Activated naive CD4-positive, alpha-beta T cell treated with anti-CD3 and anti-CD28 coated beads for 36 hours (primary cell): ENCODE measurements at regions not wholly inside any gene's neighbourhood (a gene's known extent, or its start where the extent isn't known, plus 50 kb on each side); places are given as distances from the start of the nearest gene placed in this dataset.

ENCODE experiments used
- CTCF ChIA-PET: fragments of 350-600 bp; sonication (Branson Sonifier 250); formaldehyde crosslinking; loops from one replicate; lab custom pipeline; 2021; ENCODE audit warnings: antibody characterized with exemption; lab: Charles Lee
- DNase-seq: peaks from one replicate; pipeline ENCODE4 v3.0.0-alpha.2; 2020
- H3K27ac Mint-ChIP-seq: one replicate; pipeline ENCODE4 v1.8.0; 2021; ENCODE audit warnings: mild to moderate bottlenecking, mixed read lengths
- H3K27me3 Mint-ChIP-seq: one replicate; pipeline ENCODE4 v1.8.0; 2021; ENCODE audit warnings: low read depth, mixed read lengths
- H3K36me3 Mint-ChIP-seq: one replicate; pipeline ENCODE4 v1.8.0; 2021; ENCODE audit warnings: low read depth, mixed read lengths
- H3K4me1 Mint-ChIP-seq: one replicate; pipeline ENCODE4 v1.8.0; 2021; ENCODE audit warnings: low read depth, mixed read lengths
- H3K4me3 Mint-ChIP-seq: one replicate; pipeline ENCODE4 v1.8.0; 2021; ENCODE audit warnings: mild to moderate bottlenecking, moderate library complexity, mixed read lengths
- H3K9me3 Mint-ChIP-seq: one replicate; pipeline ENCODE4 v1.8.0; 2021; ENCODE audit warnings: mixed read lengths
- intact Hi-C: fragments of 100-400 bp; cut with micrococcal nuclease; formaldehyde crosslinking; loops from one replicate; pipeline ENCODE4 v1.15.1; 2023

GRCh38 chr2:221836095-221836494 lies 264.0 kb upstream of the EPHA4 start:
- no peak overlapping the region for H3K27ac Mint-ChIP-seq
- no peak for DNase-seq
- intact Hi-C loops = no loop called here
- H3K4me3 Mint-ChIP-seq = no peak overlapping the region
- no peaks in the 10 kb centered on the region for H3K27me3 Mint-ChIP-seq
- H3K4me1 Mint-ChIP-seq = no peaks in the 10 kb centered on the region
- H3K9me3 Mint-ChIP-seq = peaks cover 1% of the 10 kb centered on the region
- CTCF ChIA-PET = interaction anchor here (0.6 kb wide), 1 partner anchor 1843 kb away, joined by 4 read pairs; no protein-coding TSS in a partner anchor
- no peaks in the 10 kb centered on the region for H3K36me3 Mint-ChIP-seq

- H3K27me3 Mint-ChIP-seq = no peaks in the 10 kb centered on the region
- DNase-seq = no peak
- intact Hi-C loops = no loop called here
- no peak overlapping the region for H3K27ac Mint-ChIP-seq
- CTCF ChIA-PET = no interaction called here
- H3K9me3 Mint-ChIP-seq = peaks cover 1% of the 10 kb centered on the region
- no peak overlapping the region for H3K4me3 Mint-ChIP-seq
- H3K36me3 Mint-ChIP-seq = no peaks in the 10 kb centered on the region
- H3K4me1 Mint-ChIP-seq = no peaks in the 10 kb centered on the region
Observed at GRCh38 chr2:221833966-221834365, 261.9 kb upstream of the EPHA4 start.

- CTCF ChIA-PET = interaction anchor here (0.7 kb wide), 1 partner anchor 459 kb away, joined by 3 read pairs; no protein-coding TSS in a partner anchor
- intact Hi-C loops = no loop called here
- no peak for DNase-seq
- Mint-ChIP-seq H3K36me3 (no peaks in the 10 kb centered on the region), H3K4me1 (no peaks in the 10 kb centered on the region), H3K27me3 (no peaks in the 10 kb centered on the region), H3K9me3 (peaks cover 1% of the 10 kb centered on the region), H3K4me3 (no peak overlapping the region), H3K27ac (no peak overlapping the region)
Observed at GRCh38 chr2:221831051-221831450, 258.9 kb upstream of the EPHA4 start.

GRCh38 chr2:221822416-221822815 lies 250.3 kb upstream of the EPHA4 start:
- no peaks in the 10 kb centered on the region for H3K36me3 Mint-ChIP-seq
- CTCF ChIA-PET = no interaction called here
- H3K4me1 Mint-ChIP-seq = no peaks in the 10 kb centered on the region
- no peaks in the 10 kb centered on the region for H3K9me3 Mint-ChIP-seq
- no peaks in the 10 kb centered on the region for H3K27me3 Mint-ChIP-seq
- H3K4me3 Mint-ChIP-seq = no peak overlapping the region
- no peak for DNase-seq
- no peak overlapping the region for H3K27ac Mint-ChIP-seq
- intact Hi-C loops = no loop called here

GRCh38 chr2:221818616-221819320 lies 246.7 kb upstream of the EPHA4 start:
- Mint-ChIP-seq H3K9me3 (no peaks in the 10 kb centered on the region), H3K4me1 (no peaks in the 10 kb centered on the region), H3K27me3 (peaks cover 3% of the 10 kb centered on the region), H3K36me3 (no peaks in the 10 kb centered on the region), H3K4me3 (no peak overlapping the region), H3K27ac (no peak overlapping the region)
- CTCF ChIA-PET = no interaction called here
- intact Hi-C loops = no loop called here
- no peak for DNase-seq

- CTCF ChIA-PET = no interaction called here
- no peaks in the 10 kb centered on the region for H3K4me1 Mint-ChIP-seq
- DNase-seq = no peak
- H3K4me3 Mint-ChIP-seq = no peak overlapping the region
- H3K9me3 Mint-ChIP-seq = no peaks in the 10 kb centered on the region
- no peaks in the 10 kb centered on the region for H3K36me3 Mint-ChIP-seq
- intact Hi-C loops = no loop called here
- H3K27ac Mint-ChIP-seq = no peak overlapping the region
- H3K27me3 Mint-ChIP-seq = peaks cover 3% of the 10 kb centered on the region
Observed at GRCh38 chr2:221817878-221818277, 245.8 kb upstream of the EPHA4 start.

- intact Hi-C loops = no loop called here
- no peak for DNase-seq
- Mint-ChIP-seq H3K9me3 (no peaks in the 10 kb centered on the region), H3K36me3 (no peaks in the 10 kb centered on the region), H3K4me1 (no peaks in the 10 kb centered on the region), H3K27me3 (peaks cover 3% of the 10 kb centered on the region), H3K27ac (no peak overlapping the region), H3K4me3 (no peak overlapping the region)
- CTCF ChIA-PET = no interaction called here
Observed at GRCh38 chr2:221817052-221817451, 244.9 kb upstream of the EPHA4 start.

GRCh38 chr2:221816566-221816965 lies 244.5 kb upstream of the EPHA4 start:
- no peaks in the 10 kb centered on the region for H3K36me3 Mint-ChIP-seq
- intact Hi-C loops = no loop called here
- H3K27me3 Mint-ChIP-seq = peaks cover 3% of the 10 kb centered on the region
- H3K9me3 Mint-ChIP-seq = no peaks in the 10 kb centered on the region
- H3K4me1 Mint-ChIP-seq = no peaks in the 10 kb centered on the region
- DNase-seq = no peak
- no peak overlapping the region for H3K4me3 Mint-ChIP-seq
- no peak overlapping the region for H3K27ac Mint-ChIP-seq
- CTCF ChIA-PET = no interaction called here

GRCh38 chr2:221810650-221811049 lies 238.5 kb upstream of the EPHA4 start:
- H3K36me3 Mint-ChIP-seq = no peaks in the 10 kb centered on the region
- no peaks in the 10 kb centered on the region for H3K4me1 Mint-ChIP-seq
- no peak overlapping the region for H3K4me3 Mint-ChIP-seq
- DNase-seq = no peak
- peaks cover 3% of the 10 kb centered on the region for H3K27me3 Mint-ChIP-seq
- no peak overlapping the region for H3K27ac Mint-ChIP-seq
- CTCF ChIA-PET = no interaction called here
- intact Hi-C loops = no loop called here
- no peaks in the 10 kb centered on the region for H3K9me3 Mint-ChIP-seq

- CTCF ChIA-PET = no interaction called here
- no peak overlapping the region for H3K4me3 Mint-ChIP-seq
- H3K4me1 Mint-ChIP-seq = no peaks in the 10 kb centered on the region
- no peaks in the 10 kb centered on the region for H3K36me3 Mint-ChIP-seq
- intact Hi-C loops = no loop called here
- DNase-seq = no peak
- no peaks in the 10 kb centered on the region for H3K9me3 Mint-ChIP-seq
- H3K27ac Mint-ChIP-seq = no peak overlapping the region
- peaks cover 3% of the 10 kb centered on the region for H3K27me3 Mint-ChIP-seq
Observed at GRCh38 chr2:221810245-221810644, 238.1 kb upstream of the EPHA4 start.

GRCh38 chr2:221808488-221808887 lies 236.4 kb upstream of the EPHA4 start:
- H3K27ac Mint-ChIP-seq = no peak overlapping the region
- H3K4me1 Mint-ChIP-seq = no peaks in the 10 kb centered on the region
- H3K4me3 Mint-ChIP-seq = no peak overlapping the region
- DNase-seq = no peak
- no peaks in the 10 kb centered on the region for H3K9me3 Mint-ChIP-seq
- no peaks in the 10 kb centered on the region for H3K36me3 Mint-ChIP-seq
- no peaks in the 10 kb centered on the region for H3K27me3 Mint-ChIP-seq
- CTCF ChIA-PET = no interaction called here
- intact Hi-C loops = no loop called here

- Mint-ChIP-seq H3K9me3 (no peaks in the 10 kb centered on the region), H3K36me3 (no peaks in the 10 kb centered on the region), H3K27me3 (no peaks in the 10 kb centered on the region), H3K4me1 (no peaks in the 10 kb centered on the region), H3K27ac (no peak overlapping the region), H3K4me3 (no peak overlapping the region)
- CTCF ChIA-PET = no interaction called here
- intact Hi-C loops = no loop called here
- no peak for DNase-seq
Observed at GRCh38 chr2:221807706-221808105, 235.6 kb upstream of the EPHA4 start.

GRCh38 chr2:221802089-221802488 lies 230.0 kb upstream of the EPHA4 start:
- Mint-ChIP-seq H3K4me3 (no peak overlapping the region), H3K36me3 (no peaks in the 10 kb centered on the region), H3K27ac (no peak overlapping the region), H3K9me3 (no peaks in the 10 kb centered on the region), H3K4me1 (no peaks in the 10 kb centered on the region), H3K27me3 (no peaks in the 10 kb centered on the region)
- CTCF ChIA-PET = no interaction called here
- intact Hi-C loops = no loop called here
- no peak for DNase-seq
